Adipocyte (in vitro differentiated cells): ENCODE measurements at regions not wholly inside any gene's neighbourhood (a gene's known extent, or its start where the extent isn't known, plus 50 kb on each side); places are given as distances from the start of the nearest gene placed in this dataset.

Source experiments
- DNase-seq: peaks from one replicate; pipeline ENCODE4 v3.0.0-alpha.2; 2015; ENCODE audit warnings: low read depth
- H3K27me3 ChIP-seq: replicated peaks from 2 replicates; pipeline ENCODE4 v1.7.0; 2013; ENCODE audit warnings: mild to moderate bottlenecking, low read length, moderate library complexity; ENCODE audit not compliant: control insufficient read depth, insufficient read depth
- H3K36me3 ChIP-seq: 2 replicates; pipeline ENCODE4 v1.7.0; 2013; ENCODE audit warnings: low read length, mild to moderate bottlenecking, moderate library complexity; ENCODE audit not compliant: control insufficient read depth, insufficient read depth, severe bottlenecking
- H3K4me1 ChIP-seq: 2 replicates; pipeline ENCODE4 v1.7.0; 2013; ENCODE audit warnings: mild to moderate bottlenecking, low read length, moderate library complexity; ENCODE audit not compliant: control insufficient read depth, insufficient read depth
- H3K4me3 ChIP-seq: 2 replicates; pipeline ENCODE4 v1.7.0; 2013; ENCODE audit warnings: mild to moderate bottlenecking, low read length, moderate library complexity
- H3K9ac ChIP-seq: 2 replicates; pipeline ENCODE4 v1.7.0; 2013; ENCODE audit warnings: mild to moderate bottlenecking, low read length, moderate library complexity
- H3K9me3 ChIP-seq: 2 replicates; pipeline ENCODE4 v1.7.0; 2013; ENCODE audit warnings: mild to moderate bottlenecking, low read length, moderate library complexity; ENCODE audit not compliant: control insufficient read depth

DNA sequence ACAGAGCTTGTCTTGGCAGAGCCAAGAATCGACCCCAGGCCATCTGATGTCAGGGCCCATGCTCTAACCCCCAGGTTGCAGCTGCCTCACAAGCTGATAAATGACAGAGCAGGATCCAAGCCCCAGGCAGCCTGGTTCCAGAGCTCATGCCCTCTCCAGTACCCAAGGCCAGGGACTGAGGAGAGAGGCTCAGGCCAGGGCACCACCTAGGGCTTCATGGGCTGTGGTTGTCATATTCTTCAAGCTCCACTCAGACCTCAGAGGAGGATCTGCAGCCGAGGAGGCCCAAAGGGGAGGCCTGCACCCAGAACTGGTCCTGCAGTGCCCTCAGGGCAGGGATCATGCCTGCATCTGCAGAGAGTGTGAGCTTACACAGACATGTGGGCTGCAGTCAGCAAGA is 301.1 kb downstream of the MATN1 start:
- Histone ChIP-seq H3K27me3 (peaks cover 30% of the 10 kb centered on the region), H3K9me3 (no peaks in the 10 kb centered on the region), H3K36me3 (no peaks in the 10 kb centered on the region), H3K4me3 (no peak overlapping the region), H3K4me1 (no peaks in the 10 kb centered on the region), H3K9ac (no peak overlapping the region)
- DNase-seq, result no peak

DNA sequence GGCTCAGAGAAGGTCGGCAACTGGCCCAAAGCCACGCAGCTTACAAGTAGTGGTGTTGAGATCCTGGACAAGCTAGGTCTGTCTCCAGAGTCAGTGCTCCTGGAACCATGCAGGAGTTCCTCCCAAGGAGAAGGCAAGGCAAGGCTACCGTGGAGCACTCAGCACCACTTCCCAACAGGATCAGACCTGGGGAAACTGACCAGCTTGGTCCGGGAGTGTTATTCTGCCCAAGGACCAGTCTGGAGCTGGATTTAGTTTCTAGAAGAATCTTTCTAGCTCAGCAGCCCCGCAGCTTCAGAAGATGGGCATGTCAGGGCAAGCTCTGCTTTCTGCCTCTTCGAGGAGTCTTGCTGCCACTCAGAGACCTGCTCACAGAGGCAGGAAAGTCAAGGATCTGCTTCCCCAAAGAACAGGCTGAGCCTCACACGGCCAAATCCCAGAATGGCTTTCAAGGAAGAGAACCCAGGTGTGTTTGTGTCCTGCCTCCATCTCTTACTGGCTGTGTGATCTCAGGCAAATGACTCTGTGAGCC is 302.8 kb downstream of the MATN1 start:
- no peak overlapping the region for H3K4me3 ChIP-seq
- H3K4me1 ChIP-seq, result no peaks in the 10 kb centered on the region
- H3K27me3 ChIP-seq, result peaks cover 27% of the 10 kb centered on the region
- no peaks in the 10 kb centered on the region for H3K36me3 ChIP-seq
- no peak overlapping the region for H3K9ac ChIP-seq
- H3K9me3 ChIP-seq, result no peaks in the 10 kb centered on the region
- DNase-seq, result no peak

DNA sequence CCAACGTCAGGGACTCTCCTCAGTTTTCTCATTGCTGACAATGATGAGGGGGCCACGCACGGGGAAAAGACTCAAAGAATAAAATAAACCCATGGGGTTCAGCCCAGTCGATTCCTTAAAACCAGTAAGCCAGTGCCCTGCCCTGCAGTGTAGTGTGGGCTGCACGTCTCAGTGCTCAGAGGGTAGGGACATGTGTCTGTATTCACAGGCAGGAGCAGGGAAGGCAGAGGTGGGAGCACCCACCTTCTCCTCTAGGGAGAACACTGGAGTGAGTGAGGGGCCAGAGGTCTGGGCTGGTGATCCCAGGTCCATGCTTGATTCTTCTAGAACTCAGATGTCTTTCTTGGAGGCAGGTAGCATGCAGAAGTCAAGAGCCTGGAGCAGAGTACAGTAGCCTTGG is 303.6 kb downstream of the MATN1 start:
- Histone ChIP-seq H3K36me3 (no peaks in the 10 kb centered on the region), H3K27me3 (peaks cover 26% of the 10 kb centered on the region), H3K4me3 (no peak overlapping the region), H3K9me3 (no peaks in the 10 kb centered on the region), H3K4me1 (no peaks in the 10 kb centered on the region), H3K9ac (no peak overlapping the region)
- DNase-seq, result no peak

DNA sequence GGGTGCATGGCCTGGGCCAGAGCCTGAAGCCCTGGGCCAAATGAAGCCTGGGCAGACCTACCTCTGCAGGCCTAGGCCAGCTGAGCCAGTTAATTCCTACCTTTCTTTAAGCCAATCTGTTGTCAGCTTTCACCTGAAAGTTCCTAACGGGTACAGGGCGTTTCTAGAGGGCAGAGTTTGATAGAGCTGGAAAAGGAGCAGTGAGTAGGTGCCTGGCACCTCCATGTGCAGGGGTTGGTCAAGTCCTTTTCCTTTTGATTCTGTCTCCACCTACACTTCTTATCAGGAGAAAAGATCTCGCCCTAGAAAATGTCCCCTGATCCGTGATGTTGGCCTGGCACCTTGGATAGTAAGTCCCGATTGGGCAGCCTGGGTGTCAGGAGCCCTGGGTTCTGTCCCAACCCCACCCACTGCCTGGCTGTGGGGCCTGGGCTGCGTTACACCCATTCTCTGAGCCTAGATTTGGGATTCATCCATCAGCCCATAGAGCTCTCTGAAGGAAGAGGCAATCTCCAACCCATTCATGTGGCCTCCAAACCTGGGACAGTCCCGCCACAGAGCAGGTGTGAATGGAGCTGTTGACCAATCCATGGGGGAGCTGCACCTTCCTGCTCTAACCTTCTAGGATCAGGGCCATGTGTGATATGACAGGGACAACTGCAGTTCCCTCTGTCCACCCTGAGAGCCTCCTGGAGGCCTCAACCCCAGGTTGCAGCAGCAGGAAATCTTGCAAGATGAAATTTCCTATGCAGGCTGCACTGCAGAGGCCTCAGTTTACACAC is 304.3 kb downstream of the MATN1 start:
- DNase-seq, result no peak
- Histone ChIP-seq H3K4me1 (no peaks in the 10 kb centered on the region), H3K9ac (no peak overlapping the region), H3K9me3 (no peaks in the 10 kb centered on the region), H3K36me3 (no peaks in the 10 kb centered on the region), H3K27me3 (peaks cover 26% of the 10 kb centered on the region), H3K4me3 (no peak overlapping the region)

DNA sequence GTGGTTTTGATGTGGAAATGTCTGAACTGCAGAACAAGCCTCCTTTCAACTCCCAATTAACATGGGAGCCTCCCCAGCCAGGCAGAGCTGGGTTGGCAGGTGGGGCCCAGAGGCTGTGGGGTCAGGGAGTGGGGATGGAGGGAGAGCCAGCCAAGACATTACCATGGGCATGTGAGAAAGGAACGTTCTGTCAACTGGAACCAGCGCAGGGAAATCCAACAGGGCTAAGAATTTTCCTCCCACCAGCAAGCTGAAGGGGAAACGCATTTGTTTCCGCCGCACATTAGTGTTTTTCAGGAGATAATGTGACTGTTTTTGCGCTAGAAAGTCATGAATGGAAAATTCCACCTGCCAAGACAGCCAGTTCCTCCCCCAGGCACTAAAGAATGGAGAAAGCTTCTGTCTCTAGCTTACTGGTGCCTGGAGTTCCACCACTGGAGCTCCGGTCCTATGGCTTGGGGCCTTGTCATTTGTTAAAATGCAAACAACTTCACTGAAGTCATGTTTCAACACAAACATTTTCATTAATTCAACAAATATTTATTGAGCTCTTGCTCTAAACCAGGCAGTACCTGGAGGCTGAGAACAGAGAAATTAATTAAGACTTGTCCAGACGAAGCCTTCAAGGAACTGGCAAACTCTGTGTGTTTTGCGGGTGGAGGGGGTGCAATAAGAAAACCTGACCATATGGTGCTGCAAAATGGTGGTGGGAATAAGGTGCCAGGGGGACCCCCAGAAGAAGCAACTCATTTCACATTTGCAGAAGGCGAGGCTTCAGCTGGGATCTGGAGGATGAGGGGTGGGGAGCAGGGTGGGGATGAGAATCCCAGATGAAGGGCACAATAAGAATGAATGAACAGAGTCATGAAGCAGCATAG is 305.1 kb downstream of the MATN1 start:
- Histone ChIP-seq H3K4me3 (no peak overlapping the region), H3K9ac (no peak overlapping the region), H3K27me3 (peaks cover 26% of the 10 kb centered on the region), H3K9me3 (no peaks in the 10 kb centered on the region), H3K4me1 (no peaks in the 10 kb centered on the region), H3K36me3 (no peaks in the 10 kb centered on the region)
- DNase-seq, result no peak

DNA sequence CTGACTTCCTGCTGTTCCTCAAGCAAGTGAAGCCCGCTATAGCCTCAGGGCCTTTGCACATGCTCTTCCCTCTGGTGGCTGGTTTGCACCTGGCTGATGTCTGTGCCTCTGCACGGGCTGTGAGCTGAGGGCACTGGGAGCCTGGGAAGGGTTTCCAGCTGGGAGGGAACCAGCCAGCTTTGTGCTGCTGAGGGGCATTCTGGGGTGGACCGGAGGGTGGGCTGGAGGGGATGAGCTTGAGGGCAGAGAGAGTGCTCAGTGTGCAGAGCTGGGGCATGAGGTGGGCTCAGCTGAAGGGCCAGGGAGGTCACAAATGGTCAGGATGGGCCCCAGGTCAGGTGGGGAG is 305.7 kb downstream of the MATN1 start:
- H3K4me1 ChIP-seq, result peaks cover under 1% of the 10 kb centered on the region
- no peaks in the 10 kb centered on the region for H3K9me3 ChIP-seq
- H3K36me3 ChIP-seq, result no peaks in the 10 kb centered on the region
- H3K27me3 ChIP-seq, result peaks cover 20% of the 10 kb centered on the region
- no peak overlapping the region for H3K9ac ChIP-seq
- no peak overlapping the region for H3K4me3 ChIP-seq
- DNase-seq, result no peak

DNA sequence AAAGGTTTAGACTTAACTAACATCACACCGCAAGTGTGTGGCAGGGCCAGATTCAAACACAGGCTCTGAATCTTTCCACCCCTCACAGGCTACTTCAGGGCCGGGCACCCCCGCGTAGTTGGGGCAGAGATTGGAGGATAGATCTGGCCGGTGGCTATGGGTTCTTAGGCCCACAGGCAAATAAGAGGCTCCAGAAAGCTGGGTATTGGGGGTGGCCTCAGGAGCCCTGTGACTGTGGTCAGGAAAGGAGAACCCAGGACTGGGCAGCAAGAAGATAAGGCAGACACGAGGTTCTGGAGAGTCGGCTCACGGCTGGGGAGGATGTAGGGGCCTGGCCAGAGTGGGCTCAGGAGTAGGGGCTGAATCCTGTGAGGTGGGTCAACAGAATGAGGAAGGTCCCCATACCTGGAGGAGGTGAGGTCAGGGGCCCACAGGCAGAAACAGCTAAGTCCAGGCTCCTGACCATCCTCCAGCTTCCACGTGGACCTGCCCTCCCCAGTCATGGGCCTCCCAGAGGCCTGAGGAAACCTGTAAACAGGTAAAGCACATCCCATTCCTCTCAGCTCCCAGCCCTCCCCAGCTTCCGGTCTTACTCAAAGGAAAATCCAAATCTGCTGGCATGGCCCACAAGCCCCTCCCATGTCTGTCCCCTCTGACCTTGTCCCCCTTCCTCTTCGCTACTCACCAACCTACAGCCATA is 306.2 kb downstream of the MATN1 start:
- no peak overlapping the region for H3K4me3 ChIP-seq
- no peaks in the 10 kb centered on the region for H3K9me3 ChIP-seq
- peaks cover 20% of the 10 kb centered on the region for H3K27me3 ChIP-seq
- DNase-seq, result no peak
- H3K36me3 ChIP-seq, result no peaks in the 10 kb centered on the region
- no peak overlapping the region for H3K9ac ChIP-seq
- H3K4me1 ChIP-seq, result peaks cover 5% of the 10 kb centered on the region

DNA sequence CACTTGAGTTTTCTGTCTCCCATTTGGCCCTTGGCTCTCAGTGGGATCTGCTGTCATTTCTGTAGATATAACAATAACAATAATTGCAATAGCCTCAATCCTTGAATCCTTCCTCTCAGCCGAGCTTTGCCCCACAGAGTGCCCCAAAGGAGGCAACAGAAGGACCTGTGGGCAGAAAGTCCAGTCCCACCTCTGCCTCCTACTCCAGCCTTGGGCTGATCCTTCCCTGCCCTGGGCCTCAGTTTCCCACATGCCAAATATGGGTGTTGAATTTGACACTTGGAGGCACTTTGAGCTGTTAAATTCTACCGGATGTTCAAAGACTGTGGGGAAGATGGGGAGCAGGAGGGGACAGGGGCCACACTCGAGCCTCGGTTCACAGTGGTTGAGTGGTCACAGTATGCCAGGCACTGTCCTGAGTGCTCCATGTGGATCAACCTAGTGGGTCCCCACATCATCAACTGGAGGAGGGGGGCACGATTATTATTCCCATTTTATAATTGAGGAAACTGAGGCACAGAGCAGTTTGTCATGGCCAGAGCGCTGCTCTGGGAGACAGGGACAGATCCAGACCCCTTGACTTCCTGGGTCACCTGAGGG is 307.1 kb downstream of the MATN1 start:
- no peak for DNase-seq
- Histone ChIP-seq H3K4me1 (peaks cover 5% of the 10 kb centered on the region), H3K9me3 (no peaks in the 10 kb centered on the region), H3K36me3 (no peaks in the 10 kb centered on the region), H3K27me3 (peaks cover 16% of the 10 kb centered on the region), H3K9ac (no peak overlapping the region), H3K4me3 (no peak overlapping the region)

DNA sequence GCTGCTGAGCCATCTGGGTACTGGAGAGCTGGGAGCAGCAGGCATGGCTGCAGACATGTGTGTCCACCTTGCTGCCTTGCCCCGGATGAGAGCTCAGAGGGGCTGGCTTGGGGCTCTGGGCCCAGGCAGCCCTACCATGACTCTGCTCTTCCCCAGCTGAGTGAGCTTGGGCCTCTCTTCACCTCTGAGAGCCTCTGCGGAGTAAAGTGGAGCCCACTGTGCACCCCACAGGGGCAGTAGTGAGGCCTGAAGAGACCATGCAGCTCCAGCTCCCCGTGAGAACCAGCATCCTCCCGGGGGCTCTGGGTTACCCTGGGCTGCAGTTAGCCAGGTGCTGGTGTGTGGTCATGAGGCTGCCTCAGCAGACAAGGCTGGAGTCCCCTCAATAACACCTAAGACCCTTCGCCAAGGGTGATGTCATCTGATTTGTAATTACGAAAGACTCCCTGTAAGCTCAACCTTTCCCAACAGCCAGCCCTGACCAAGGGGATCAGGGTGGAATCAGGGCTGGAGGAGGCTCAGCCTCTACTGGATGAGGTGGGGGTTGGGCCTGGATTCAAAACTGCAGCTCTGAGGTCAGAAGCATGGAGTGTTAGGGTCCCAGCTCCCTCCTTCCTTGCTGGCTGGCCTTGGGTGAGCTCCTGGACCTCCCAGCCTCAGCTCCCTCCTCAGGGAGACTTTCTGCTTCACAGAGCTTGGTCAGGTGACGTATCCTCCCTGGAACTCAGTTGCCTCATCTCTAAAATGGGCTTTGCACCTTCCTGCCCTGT is 308.0 kb downstream of the MATN1 start:
- DNase-seq, result no peak
- H3K4me3 ChIP-seq, result no peak overlapping the region
- H3K36me3 ChIP-seq, result no peaks in the 10 kb centered on the region
- peaks cover 5% of the 10 kb centered on the region for H3K4me1 ChIP-seq
- no peak overlapping the region for H3K9ac ChIP-seq
- H3K9me3 ChIP-seq, result no peaks in the 10 kb centered on the region
- H3K27me3 ChIP-seq, result peaks cover 8% of the 10 kb centered on the region

DNA sequence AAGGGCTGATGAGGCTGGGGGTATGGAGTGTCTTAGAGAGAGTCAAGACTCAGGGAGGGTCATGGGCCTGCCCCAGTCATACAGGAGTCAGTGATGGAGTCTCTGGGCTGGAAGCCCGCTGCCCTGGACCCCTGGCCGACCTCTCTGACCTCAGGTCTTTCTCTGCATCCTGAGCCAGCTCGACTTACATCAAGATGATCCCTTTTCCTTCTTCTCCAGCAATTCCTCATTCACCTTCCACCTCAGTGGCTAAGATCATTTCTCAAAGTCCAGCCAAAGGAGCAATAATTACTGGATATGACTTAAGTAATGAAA is 308.6 kb downstream of the MATN1 start:
- Histone ChIP-seq H3K4me3 (no peak overlapping the region), H3K27me3 (peaks cover 4% of the 10 kb centered on the region), H3K36me3 (no peaks in the 10 kb centered on the region), H3K9me3 (no peaks in the 10 kb centered on the region), H3K9ac (no peak overlapping the region), H3K4me1 (peaks cover 5% of the 10 kb centered on the region)
- no peak for DNase-seq
